H9 (cell line): ENCODE measurements at regions not wholly inside any gene's neighbourhood (a gene's known extent, or its start where the extent isn't known, plus 50 kb on each side); places are given as distances from the start of the nearest gene placed in this dataset.

Source experiments
- DNase-seq: peaks from one replicate; pipeline ENCODE4 v3.0.0-alpha.2; 2017
- H2AFZ ChIP-seq: one replicate; pipeline ENCODE4 v1.6.1; 2013; ENCODE audit warnings: mild to moderate bottlenecking, low read length, control low read depth, moderate library complexity
- H2AK5ac ChIP-seq: 2 replicates; pipeline ENCODE4 v1.6.1; 2013; ENCODE audit warnings: low read length, control low read depth, mixed read lengths; ENCODE audit not compliant: insufficient read length
- H2BK120ac ChIP-seq: one replicate; pipeline ENCODE4 v1.6.1; 2013; ENCODE audit warnings: low read depth, mild to moderate bottlenecking, low read length, control low read depth, inconsistent platforms; ENCODE audit not compliant: poor library complexity, severe bottlenecking
- H2BK12ac ChIP-seq: 2 replicates; pipeline ENCODE4 v1.6.1; 2013; ENCODE audit warnings: low read length, control low read depth, mixed read lengths, low read depth; ENCODE audit not compliant: insufficient read length
- H2BK15ac ChIP-seq: 2 replicates; pipeline ENCODE4 v1.6.1; 2013; ENCODE audit warnings: low read depth, low read length, control low read depth
- H2BK20ac ChIP-seq: one replicate; pipeline ENCODE4 v1.6.1; 2013; ENCODE audit warnings: low read depth, mild to moderate bottlenecking, low read length, control low read depth, inconsistent platforms; ENCODE audit not compliant: poor library complexity, severe bottlenecking
- H2BK5ac ChIP-seq: 2 replicates; pipeline ENCODE4 v1.6.1; 2013; ENCODE audit warnings: low read length, control low read depth, mixed read lengths; ENCODE audit not compliant: insufficient read length
- H3K14ac ChIP-seq: 2 replicates; pipeline ENCODE4 v1.6.1; 2013; ENCODE audit warnings: low read length, control low read depth; ENCODE audit not compliant: insufficient read depth
- H3K18ac ChIP-seq: 2 replicates; pipeline ENCODE4 v1.6.1; 2013; ENCODE audit warnings: low read depth, mild to moderate bottlenecking, mixed read lengths, low read length, control low read depth; ENCODE audit not compliant: insufficient read length
- H3K23ac ChIP-seq: 2 replicates; pipeline ENCODE4 v1.6.1; 2013; ENCODE audit warnings: low read length, control low read depth, mixed read lengths, low read depth; ENCODE audit not compliant: insufficient read length
- H3K23me2 ChIP-seq: 2 replicates; pipeline ENCODE4 v1.6.1; 2013; ENCODE audit warnings: low read depth, mild to moderate bottlenecking, mixed read lengths, low read length, control low read depth; ENCODE audit not compliant: insufficient read length, poor library complexity, severe bottlenecking
- H3K27ac ChIP-seq: 2 replicates; pipeline ENCODE4 v1.5.1; 2013; ENCODE audit warnings: low read length, control low read depth, mixed read lengths, low read depth; ENCODE audit not compliant: insufficient read length
- H3K27me3 ChIP-seq: 2 replicates; pipeline ENCODE4 v1.6.1; 2013; ENCODE audit warnings: low read length, control low read depth, inconsistent platforms; ENCODE audit not compliant: insufficient read depth
- H3K4ac ChIP-seq: 2 replicates; pipeline ENCODE4 v1.6.1; 2013; ENCODE audit warnings: low read depth, mild to moderate bottlenecking, control low read depth, inconsistent platforms, low read length, moderate library complexity
- H3K4me1 ChIP-seq: 2 replicates; pipeline ENCODE4 v1.6.1; 2013; ENCODE audit warnings: low read length, control low read depth, inconsistent platforms; ENCODE audit not compliant: insufficient read depth
- H3K4me2 ChIP-seq: 2 replicates; pipeline ENCODE4 v1.6.1; 2013; ENCODE audit warnings: low read length, control low read depth, mixed read lengths; ENCODE audit not compliant: insufficient read length, insufficient read depth
- H3K56ac ChIP-seq: 2 replicates; pipeline ENCODE4 v1.6.1; 2013; ENCODE audit warnings: low read depth, mild to moderate bottlenecking, mixed read lengths, low read length, control low read depth; ENCODE audit not compliant: insufficient read length
- H3K79me1 ChIP-seq: 2 replicates; pipeline ENCODE4 v1.6.1; 2013; ENCODE audit warnings: low read depth, mild to moderate bottlenecking, moderate library complexity, low read length, control low read depth, inconsistent platforms; ENCODE audit not compliant: insufficient read depth, poor library complexity, severe bottlenecking
- H3K79me2 ChIP-seq: 2 replicates; pipeline ENCODE4 v1.6.1; 2013; ENCODE audit warnings: low read length, control low read depth, inconsistent platforms; ENCODE audit not compliant: insufficient read depth
- H3K9ac ChIP-seq: 2 replicates; pipeline ENCODE4 v1.6.1; 2013; ENCODE audit warnings: low read length, control low read depth, mixed read lengths; ENCODE audit not compliant: insufficient read length; ENCODE audit errors: extremely low read depth
- H3K9me3 ChIP-seq: one replicate; pipeline ENCODE4 v1.6.1; 2013; ENCODE audit warnings: low read depth, low read length, inconsistent platforms; ENCODE audit not compliant: control insufficient read depth
- H3T11ph ChIP-seq: one replicate; pipeline ENCODE4 v1.6.1; 2013; ENCODE audit warnings: mild to moderate bottlenecking, low read length, control low read depth, inconsistent platforms
- H4K20me1 ChIP-seq: one replicate; pipeline ENCODE4 v1.6.1; 2013; ENCODE audit not compliant: control insufficient read depth, insufficient read length, insufficient read depth
- H4K5ac ChIP-seq: 2 replicates; pipeline ENCODE4 v1.6.1; 2013; ENCODE audit warnings: low read depth, mild to moderate bottlenecking, mixed read lengths, low read length, control low read depth; ENCODE audit not compliant: insufficient read length
- H4K8ac ChIP-seq: replicated peaks from 2 replicates; pipeline ENCODE4 v1.6.1; 2013; ENCODE audit warnings: low read length, control low read depth, mixed read lengths, low read depth; ENCODE audit not compliant: insufficient read length
- H4K91ac ChIP-seq: 2 replicates; pipeline ENCODE4 v1.6.1; 2013; ENCODE audit warnings: low read depth, mild to moderate bottlenecking, moderate library complexity, mixed read lengths, low read length, control low read depth; ENCODE audit not compliant: insufficient read length
- H3K27ac Mint-ChIP-seq, 3 experiments: 2 replicates in 2 of 3; 3 replicates in 1 of 3; pipeline ENCODE4 v1.8.0; 2020 to 2021; ENCODE audit warnings: mixed read lengths in 3 of 3, mild to moderate bottlenecking in 1 of 3, moderate library complexity in 1 of 3
- H3K27me3 Mint-ChIP-seq: 2 replicates; pipeline ENCODE4 v1.8.0; 2021; ENCODE audit warnings: low read depth, mild to moderate bottlenecking, moderate library complexity, mixed read lengths
- H3K36me3 Mint-ChIP-seq, 3 experiments: 2 replicates in 2 of 3; 3 replicates in 1 of 3; pipeline ENCODE4 v1.8.0; 2020 to 2021; ENCODE audit warnings: low read depth in 3 of 3, mixed read lengths in 3 of 3; ENCODE audit not compliant: insufficient read depth in 1 of 3
- H3K4me1 Mint-ChIP-seq, 2 experiments: 2 replicates each; pipeline ENCODE4 v1.8.0; 2020; ENCODE audit warnings: mixed read lengths in 2 of 2
- H3K4me3 Mint-ChIP-seq, 2 experiments: 2 replicates in 1 of 2; 3 replicates in 1 of 2; pipeline ENCODE4 v1.8.0; 2020 to 2021; ENCODE audit warnings: mild to moderate bottlenecking in 2 of 2, mixed read lengths in 2 of 2, moderate library complexity in 1 of 2
- H3K9me3 Mint-ChIP-seq, 2 experiments: 2 replicates in 1 of 2; 3 replicates in 1 of 2; pipeline ENCODE4 v1.8.0; 2020; ENCODE audit warnings: mild to moderate bottlenecking in 2 of 2, mixed read lengths in 2 of 2, moderate library complexity in 1 of 2
- CTCF ChIP-seq: fragments of 200-600 bp; sonication (generic); conservative IDR thresholded peaks from 3 replicates; pipeline ENCODE4 v1.8.0; 2021; ENCODE audit warnings: antibody characterized with exemption, mild to moderate bottlenecking
- WGBS: extraction: QIAGEN DNeasy Blood & Tissue Kit; methylation state at CpG from one replicate; pipeline ENCODE4 v1.1.7; 2013; ENCODE audit warnings: missing lambda C conversion rate, low lambda C conversion rate, mixed read lengths; ENCODE audit not compliant: insufficient read length; ENCODE audit errors: extremely low coverage; 5-methylcytosine and 5-hydroxymethylcytosine counted together

- Histone ChIP-seq H3K79me1 (no peaks in the 10 kb centered on the region), H4K5ac (no peak overlapping the region), H3K23ac (no peak overlapping the region), H3K23me2 (no peaks in the 10 kb centered on the region), H2BK15ac (no peak overlapping the region), H3K4ac (no peak overlapping the region), H2BK20ac (no peak overlapping the region), H2AFZ (no peak overlapping the region), H3K18ac (no peak overlapping the region), H2BK120ac (no peak overlapping the region), H4K8ac (no peak overlapping the region), H3T11ph (no peak overlapping the region), H3K79me2 (no peaks in the 10 kb centered on the region), H2BK12ac (no peak overlapping the region), H3K9me3 (no peaks in the 10 kb centered on the region), H3K27ac (no peak overlapping the region), H3K4me1 (no peaks in the 10 kb centered on the region; the same call in 1 of the 2 replicates), H4K20me1 (no peaks in the 10 kb centered on the region), H3K14ac (no peak overlapping the region), H4K91ac (no peak overlapping the region), H3K4me2 (no peak overlapping the region), H3K9ac (no peak overlapping the region), H3K56ac (no peak overlapping the region), H2BK5ac (no peak overlapping the region), H2AK5ac (no peak overlapping the region), H3K27me3 (no peaks in the 10 kb centered on the region)
- H3K9me3 Mint-ChIP-seq = no peaks in the 10 kb centered on the region; a peak in 1 of 5 replicates
- H3K4me3 Mint-ChIP-seq = no peak overlapping the region
- WGBS = no CpG with 5 or more reads among the region's 2 CpGs
- no peaks in the 10 kb centered on the region for H3K27me3 Mint-ChIP-seq
- H3K27ac Mint-ChIP-seq = no peak overlapping the region
- DNase-seq = no peak
- H3K4me1 Mint-ChIP-seq = no peaks in the 10 kb centered on the region
- TF ChIP-seq CTCF = no peak
- no peaks in the 10 kb centered on the region for H3K36me3 Mint-ChIP-seq
Measured at GRCh38 chr17:71446645-71447437, 674.0 kb upstream of the SOX9 start.
